G401.6 (cell line): ENCODE measurements at regions not wholly inside any gene's neighbourhood (a gene's known extent, or its start where the extent isn't known, plus 50 kb on each side); places are given as distances from the start of the nearest gene placed in this dataset.
A peak's percentile ranks its signal among the peaks of the same experiment; 100 is the strongest.
"Not testable (repeated sequence)": the region's sequence is repeated elsewhere in the genome, so short reads cannot be mapped to it uniquely, and the experiment has no call there.

ENCODE experiments used
- FAIRE-seq: peaks from 2 replicates; lab custom pipeline; 2012; peaks lifted over from hg19 to GRCh38; lab: Jason Lieb, UNC

GRCh38 chr1:67482733-67483482 is 52.7 kb upstream of the SERBP1 start:
- no peak for FAIRE-seq

DNA sequence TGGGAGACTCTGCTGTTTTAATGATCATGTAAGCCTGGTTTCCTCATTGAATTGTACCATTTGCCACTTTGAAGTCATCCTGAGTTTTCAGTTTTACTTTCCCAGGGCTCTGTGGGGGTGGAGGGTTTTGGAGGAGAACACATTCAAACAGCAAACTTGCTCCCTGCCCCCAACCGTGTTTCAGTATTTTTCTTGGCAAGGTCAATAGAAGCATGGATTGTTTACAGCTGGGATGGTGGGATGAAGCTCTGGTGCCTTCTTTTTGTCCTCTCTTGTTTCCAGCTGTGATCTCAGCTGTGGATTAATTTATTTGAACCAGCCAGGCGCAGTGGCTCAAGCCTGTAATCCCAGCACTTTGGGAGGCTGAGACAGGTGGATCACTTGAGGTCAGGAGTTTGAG is 54.3 kb upstream of the SERBP1 start:
- no peak for FAIRE-seq

DNA sequence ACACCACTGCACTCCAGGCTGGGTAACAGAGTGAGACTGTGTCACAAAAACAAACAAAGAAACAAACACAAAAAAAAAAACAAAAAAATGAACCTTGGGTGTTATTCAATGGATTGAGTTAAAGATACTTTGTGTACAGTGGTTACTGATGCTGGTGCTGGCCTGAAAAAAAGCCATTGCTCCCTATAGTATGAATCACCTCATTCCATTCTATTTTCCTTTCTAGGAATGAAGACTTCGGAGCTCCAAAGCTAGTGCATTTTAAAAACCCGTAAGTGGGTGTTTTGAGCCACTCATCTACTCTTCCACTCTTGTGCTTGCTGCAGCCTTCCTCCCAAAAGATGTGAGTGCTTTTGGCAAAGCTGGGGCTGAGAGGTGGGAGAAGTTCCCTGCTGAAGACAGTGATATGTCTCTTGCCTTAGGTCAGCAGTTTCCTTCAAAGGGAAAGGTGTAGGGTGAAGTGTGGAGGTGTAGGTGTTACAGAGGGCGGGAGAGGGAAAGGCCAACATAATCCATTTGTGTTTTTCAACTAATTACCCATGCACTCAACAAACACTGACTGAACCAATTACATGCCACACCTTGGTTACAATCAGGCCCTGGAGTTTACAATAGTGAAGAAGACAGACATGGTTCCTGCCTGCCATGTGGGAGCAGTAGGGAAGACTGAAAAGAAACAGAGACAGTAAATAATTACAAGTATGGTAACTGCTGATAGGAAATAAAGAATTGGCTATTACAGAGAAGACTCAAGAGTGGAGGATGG is 55.0 kb upstream of the SERBP1 start:
- FAIRE-seq = no peak

DNA sequence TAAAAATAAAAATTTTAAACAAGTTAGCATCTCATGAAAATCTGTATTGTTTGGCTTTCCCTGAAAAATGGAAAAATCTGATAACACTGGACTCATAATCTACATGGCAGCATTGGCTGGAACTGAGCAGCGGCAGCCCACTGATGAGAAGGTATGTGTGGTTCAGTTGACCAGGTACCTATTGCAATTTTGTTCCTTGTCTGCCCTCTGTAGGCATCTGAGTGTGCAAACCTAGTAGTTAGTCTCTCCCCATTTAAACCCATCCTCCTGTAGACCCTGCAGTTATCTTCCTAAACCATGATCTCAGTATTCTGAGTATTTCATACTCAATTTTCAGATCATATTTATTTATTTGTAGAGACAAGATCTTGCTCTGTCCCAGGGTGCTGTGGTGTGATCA is 59.4 kb upstream of the SERBP1 start:
- no peak for FAIRE-seq

GRCh38 chr1:67491280-67491679 is 61.1 kb upstream of the SERBP1 start:
- FAIRE-seq = no peak

DNA sequence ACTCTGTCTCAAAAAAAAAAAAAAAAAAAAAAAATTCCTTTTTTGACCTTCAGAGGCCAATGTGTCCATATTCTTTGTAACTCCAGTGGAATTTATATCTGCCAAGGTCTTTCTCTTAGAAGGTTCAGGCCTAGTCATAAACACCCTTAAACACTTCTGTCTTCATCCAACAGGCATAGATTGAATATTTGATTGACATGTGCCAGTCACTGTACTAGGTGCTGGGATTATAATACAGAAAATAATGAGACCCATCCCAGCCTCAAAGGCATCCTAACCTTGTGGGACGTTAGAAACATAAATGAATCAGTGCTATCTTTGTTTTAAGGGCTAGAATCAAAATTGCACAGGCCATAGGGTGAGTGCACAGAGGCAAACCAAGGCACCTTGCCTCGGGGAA is 62.9 kb upstream of the SERBP1 start:
- FAIRE-seq = no peak

GRCh38 chr1:67495327-67495726 is 65.1 kb upstream of the SERBP1 start:
- no peak for FAIRE-seq

GRCh38 chr1:67496329-67496728 is 66.1 kb upstream of the SERBP1 start:
- FAIRE-seq = no peak

DNA sequence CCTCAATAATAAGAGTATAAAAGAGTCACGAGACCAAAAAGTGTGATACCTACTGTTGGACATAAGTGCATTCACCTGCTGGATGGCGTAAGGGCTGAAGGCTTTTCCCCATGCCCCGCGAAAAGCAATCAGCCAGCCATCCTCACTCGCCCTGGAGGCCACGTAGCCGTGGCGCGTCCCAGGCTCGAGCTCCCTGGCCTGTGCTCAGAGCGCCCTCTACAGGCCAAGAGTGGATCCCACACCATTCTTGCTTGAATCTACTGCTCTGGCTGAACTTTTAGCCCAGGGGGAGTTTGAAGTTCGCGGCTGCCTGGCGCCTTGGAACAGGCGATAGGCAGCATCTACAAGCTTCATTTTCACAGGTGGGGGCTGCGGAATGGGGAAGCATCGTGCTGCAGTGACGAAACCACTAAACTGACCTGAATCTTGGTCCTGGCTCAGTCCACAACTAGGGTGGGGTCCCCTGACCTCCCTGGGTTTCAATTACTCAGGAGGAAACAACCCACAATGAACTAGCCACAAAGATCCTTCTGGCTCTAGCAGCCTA is 70.3 kb upstream of the SERBP1 start:
- peak; percentile 89 for FAIRE-seq

GRCh38 chr1:67503974-67504373 is 73.8 kb upstream of the SERBP1 start:
- FAIRE-seq = no peak

DNA sequence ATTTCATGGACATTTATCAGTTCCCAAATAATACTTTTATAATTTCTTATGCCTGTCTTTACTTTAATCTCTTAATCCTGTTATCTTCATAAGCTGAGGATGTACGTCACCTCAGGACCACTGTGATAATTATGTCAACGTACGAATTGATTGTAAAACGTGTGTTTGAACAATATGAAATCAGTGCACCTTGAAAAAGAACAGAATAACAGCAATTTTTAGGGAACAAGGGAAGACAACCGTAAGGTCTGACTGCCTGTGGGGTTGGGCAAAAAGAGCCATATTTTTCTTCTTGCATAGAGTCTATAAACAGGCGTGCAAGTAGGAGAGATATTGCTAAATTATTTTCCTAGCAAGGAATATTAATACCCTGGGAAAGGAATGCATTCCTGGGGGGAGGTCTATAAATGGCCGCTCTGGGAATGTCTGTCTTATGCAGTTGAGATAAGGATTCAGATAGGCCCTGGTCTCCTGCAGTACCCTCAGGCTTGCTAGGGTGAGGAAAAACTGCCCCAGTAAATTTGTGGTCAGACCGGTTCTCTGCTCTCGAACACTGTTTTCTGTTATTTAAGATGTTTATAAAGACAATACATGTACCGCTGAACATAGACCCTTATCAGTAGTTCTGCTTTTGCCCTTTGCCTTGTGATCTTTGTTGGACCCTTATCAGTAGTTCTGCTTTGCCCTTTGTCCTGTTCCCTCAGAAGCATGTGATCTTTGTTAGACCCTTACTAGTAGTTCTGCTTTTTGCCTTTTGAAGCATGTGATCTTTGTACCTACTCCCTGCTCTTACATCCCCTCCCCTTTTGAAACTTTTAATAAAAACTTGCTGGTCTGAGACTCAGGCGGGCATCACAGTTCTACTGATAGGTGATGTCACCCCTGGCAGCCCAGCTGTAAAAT is 83.4 kb upstream of the SERBP1 start:
- FAIRE-seq = not testable (repeated sequence)

- no peak for FAIRE-seq
Observed at GRCh38 chr1:67514300-67514699, 84.1 kb upstream of the SERBP1 start.

DNA sequence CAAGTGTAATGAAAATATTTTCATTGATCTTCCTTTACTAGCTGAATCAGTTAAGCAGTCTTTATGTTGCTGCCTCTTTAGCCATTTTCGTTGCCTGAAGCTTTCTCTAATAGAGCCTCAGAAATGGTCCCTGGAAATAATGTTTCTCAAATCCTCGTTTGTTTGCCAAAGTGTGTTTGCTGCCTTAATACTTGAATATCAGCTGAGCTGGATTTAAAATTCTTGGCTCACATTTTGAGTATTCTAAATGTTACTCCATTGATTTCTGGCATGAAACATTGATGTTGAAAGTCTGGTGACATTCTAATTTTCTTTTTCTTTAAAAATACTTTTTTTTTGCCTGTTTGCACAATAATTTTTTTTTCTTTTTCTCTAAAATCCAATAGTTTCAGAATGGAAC is 84.6 kb upstream of the SERBP1 start:
- FAIRE-seq = no peak

GRCh38 chr1:67515324-67516080 is 85.3 kb upstream of the SERBP1 start:
- FAIRE-seq = no peak

DNA sequence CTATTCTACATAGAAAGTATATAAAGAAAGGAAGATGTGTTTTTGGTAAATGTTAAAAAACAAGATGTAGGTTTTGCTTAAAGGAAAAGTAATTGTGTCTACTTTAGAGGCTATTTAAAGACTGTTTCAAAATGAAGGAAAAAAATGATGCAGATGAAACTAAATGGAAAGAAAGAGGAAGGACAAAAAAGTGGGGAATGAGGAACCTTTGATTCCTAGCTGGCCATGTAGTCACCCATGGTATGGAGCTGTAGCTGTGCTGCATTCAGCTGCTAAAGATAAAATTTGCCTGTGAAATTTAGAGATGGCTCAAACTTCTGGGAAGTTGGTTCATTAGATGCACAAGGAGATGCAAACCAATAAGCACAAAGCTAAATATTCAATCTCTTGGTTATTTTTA is 86.8 kb upstream of the SERBP1 start:
- no peak for FAIRE-seq

DNA sequence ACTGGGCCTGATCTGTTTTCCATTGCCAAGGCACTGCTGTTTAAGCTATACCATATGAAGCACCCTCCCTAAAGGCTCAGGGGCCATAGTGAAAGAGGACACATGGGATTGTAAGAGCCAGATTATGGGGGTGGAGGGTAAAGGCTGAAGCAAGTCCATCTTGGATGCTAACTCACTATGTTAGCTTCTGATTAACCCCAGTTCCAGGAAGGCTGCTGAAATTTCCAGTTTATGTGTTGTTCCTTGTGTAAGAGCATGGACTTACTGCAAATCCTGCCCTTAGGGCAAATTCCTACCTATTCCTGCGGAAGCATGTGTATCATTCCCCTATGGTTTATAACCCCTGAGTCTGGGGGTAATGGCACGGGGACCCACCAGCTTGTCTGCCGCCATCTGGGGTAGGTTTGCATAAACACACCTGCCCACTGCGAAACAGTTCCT is 91.8 kb upstream of the SERBP1 start:
- FAIRE-seq = no peak

- FAIRE-seq = no peak
Observed at GRCh38 chr1:67522793-67523192, 92.6 kb upstream of the SERBP1 start.

DNA sequence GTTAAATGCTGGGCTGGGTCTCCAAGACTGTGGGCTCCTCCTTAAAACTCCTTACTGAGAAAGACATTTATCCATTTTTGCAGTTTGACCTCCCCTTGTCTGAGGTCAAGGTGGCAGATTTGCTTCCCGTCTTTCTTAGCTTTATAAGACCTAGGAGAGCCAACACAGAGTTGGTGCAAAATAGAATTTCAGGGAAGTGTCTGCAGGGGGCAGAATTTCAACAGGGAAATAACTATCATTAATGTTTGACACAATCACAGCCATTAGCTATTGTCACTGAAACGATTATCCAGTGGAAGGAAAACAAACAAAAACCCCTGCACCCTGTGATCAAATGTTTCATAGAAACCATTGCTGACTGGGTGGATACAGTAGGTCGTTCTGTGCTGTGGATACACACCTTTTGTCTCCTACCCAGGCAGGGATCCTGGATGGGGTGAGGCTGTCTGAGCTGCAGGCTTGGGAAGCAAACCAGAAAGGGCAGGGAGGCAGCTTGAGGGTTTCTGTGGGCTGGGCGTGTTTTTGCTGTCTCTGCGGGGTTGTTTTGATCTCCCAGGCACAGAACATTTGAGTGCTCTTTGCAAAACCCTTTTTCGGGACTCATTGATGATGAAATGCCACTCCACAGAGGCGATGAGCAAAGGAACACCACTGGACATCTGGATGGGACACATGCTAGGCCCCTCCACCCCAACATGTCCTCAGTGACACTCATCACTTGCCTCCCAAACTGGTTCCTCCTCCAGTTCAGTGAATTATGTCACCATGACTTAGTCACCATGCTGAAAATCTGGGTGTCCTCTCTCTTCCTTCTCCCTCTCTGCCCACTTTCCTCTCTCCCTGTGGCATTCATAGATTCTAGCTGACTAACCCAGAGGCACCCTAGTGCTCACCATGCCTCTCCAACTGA is 94.2 kb upstream of the SERBP1 start:
- no peak for FAIRE-seq

DNA sequence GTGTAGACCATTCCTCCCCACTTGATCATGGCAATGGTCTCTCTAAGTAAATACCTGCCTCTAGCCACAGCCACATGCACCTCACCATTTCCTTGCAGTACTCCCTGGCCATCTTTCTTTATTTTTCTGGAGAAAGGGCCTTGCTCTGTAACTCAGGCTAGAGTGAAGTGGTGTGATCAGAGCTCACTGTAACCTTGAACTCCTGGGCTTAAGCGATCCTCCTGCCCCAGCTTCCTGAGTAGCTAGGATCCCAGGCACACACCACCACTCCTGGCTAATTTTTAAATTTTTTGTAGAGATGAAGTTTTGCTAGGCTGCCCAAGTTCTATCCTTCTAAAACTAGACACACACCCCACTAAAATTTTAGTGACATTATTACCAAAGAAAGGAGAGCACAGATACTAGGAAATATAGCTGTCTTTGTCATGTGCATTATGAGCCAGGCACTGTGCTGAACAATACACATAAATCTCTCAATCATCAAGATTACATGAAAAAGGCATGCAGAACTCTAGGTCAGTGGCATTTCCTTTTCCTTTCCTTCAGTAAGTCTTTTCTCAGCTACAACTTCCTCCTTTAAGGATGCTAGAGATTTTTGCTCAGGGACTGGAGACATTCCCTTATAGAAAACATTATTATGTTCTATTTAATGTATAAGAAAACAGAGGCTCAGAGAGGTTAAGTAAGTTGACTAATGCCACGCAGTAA is 95.0 kb upstream of the SERBP1 start:
- no peak for FAIRE-seq

DNA sequence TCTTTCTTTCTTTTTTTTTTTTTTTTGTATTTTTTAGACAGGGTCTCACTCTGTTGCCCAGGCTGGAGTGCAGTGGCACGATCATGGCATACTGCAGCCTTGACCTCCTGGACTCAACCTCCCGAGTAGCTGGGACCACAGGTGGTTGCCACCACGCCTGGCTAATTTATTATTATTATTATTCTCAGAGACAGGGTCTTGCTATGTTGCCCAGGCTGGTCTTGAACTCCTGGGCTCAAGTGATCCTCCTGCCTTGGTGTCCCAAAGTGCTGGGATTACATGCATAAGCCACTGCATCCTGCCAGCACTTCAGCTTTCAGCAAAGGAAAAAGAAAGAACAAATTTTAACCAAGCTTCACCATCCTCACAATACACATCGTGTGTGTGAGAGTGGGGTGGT is 97.9 kb upstream of the SERBP1 start:
- FAIRE-seq = no peak
